K562 (cell line): ENCODE measurements at regions not wholly inside any gene's neighbourhood (a gene's known extent, or its start where the extent isn't known, plus 50 kb on each side); places are given as distances from the start of the nearest gene placed in this dataset.

Experiments used
- ATAC-seq: fragments of 200-7000 bp; cut with Tn5 transposase; 3 replicates; pipeline ENCODE4 v1.9.1; 2020; ENCODE audit warnings: moderate library complexity
- BruUV-seq: library from RNA; stranded (reverse); fragments of 400-500 nt; replicated peaks from 2 replicates; lab custom pipeline; 2021; lab: Mats Ljungman, UMichigan
- CTCF ChIA-PET: fragments of 300-600 bp; formaldehyde crosslinking; extraction: SDS; loops from one replicate; lab custom pipeline; 2021; ENCODE audit warnings: low intra/inter-chr PET ratio; lab: Yijun Ruan, JAX
- POLR2A ChIA-PET: fragments of 300-600, 350-650 bp; sonication (Branson Sonifier 250); formaldehyde crosslinking; extraction: SDS; loops from one replicate; lab custom pipeline; 2021; ENCODE audit warnings: antibody characterized with exemption, inconsistent platforms; lab: Yijun Ruan, JAX
- DNase-seq, 4 experiments: peaks; one replicate each; pipeline versions ENCODE4 v3.0.0 to v3.0.0-alpha.2; 2011 to 2018; ENCODE audit warnings: low spot score in 3 of 4, mixed read lengths in 3 of 4; ENCODE audit errors: extremely low read depth in 1 of 4
- FAIRE-seq: peaks from 2 replicates; lab custom pipeline; 2011; peaks lifted over from hg19 to GRCh38; lab: Jason Lieb, UNC
- H2AFZ ChIP-seq: 2 replicates; pipeline ENCODE4 v1.6.0; 2011; ENCODE audit warnings: low read depth, low read length, control low read depth, inconsistent platforms
- H3K27ac ChIP-seq: fragments of 200-600 bp; 3 replicates; pipeline ENCODE4 v1.8.0; 2011; ENCODE audit warnings: low read depth, mild to moderate bottlenecking, control low read depth, inconsistent platforms, low read length, moderate library complexity, mixed read lengths; ENCODE audit errors: extremely low read depth
- H3K27me3 ChIP-seq, 2 experiments: fragments of 300-600 bp in 1 of 2; 2 replicates in 1 of 2; 3 replicates in 1 of 2; pipeline versions ENCODE4 v1.6.0 to v1.8.0; 2011; ENCODE audit warnings: inconsistent platforms in 2 of 2, low read length in 2 of 2, mild to moderate bottlenecking in 1 of 2, mixed read lengths in 1 of 2, moderate library complexity in 1 of 2; ENCODE audit not compliant: control insufficient read depth in 2 of 2, insufficient read depth in 2 of 2
- H3K36me3 ChIP-seq: fragments of 300-600 bp; 3 replicates; pipeline ENCODE4 v1.8.0; 2011; ENCODE audit warnings: mild to moderate bottlenecking, low read length, inconsistent platforms; ENCODE audit not compliant: control insufficient read depth, insufficient read depth
- H3K4me1 ChIP-seq, 2 experiments: fragments of 200-600 bp in 1 of 2; replicated peaks in 1 of 2; 2 replicates in 1 of 2; 3 replicates in 1 of 2; pipeline versions ENCODE4 v1.5.1 to v1.8.0; 2011; ENCODE audit warnings: inconsistent platforms in 2 of 2, low read length in 2 of 2, mild to moderate bottlenecking in 1 of 2, mixed read lengths in 1 of 2, moderate library complexity in 1 of 2; ENCODE audit not compliant: control insufficient read depth in 2 of 2, insufficient read depth in 2 of 2
- H3K4me2 ChIP-seq: 2 replicates; pipeline ENCODE4 v1.6.1; 2011; ENCODE audit warnings: low read length, control low read depth, inconsistent platforms, mixed read lengths; ENCODE audit not compliant: insufficient read depth
- H3K4me3 ChIP-seq: fragments of 200-600 bp; sonication (generic), shearing (Covaris generic); 2 replicates; pipeline ENCODE4 v1.5.1; 2016; ENCODE audit warnings: control low read depth, inconsistent platforms
- H3K79me2 ChIP-seq: fragments of 200-600 bp; 3 replicates; pipeline ENCODE4 v1.8.0; 2011; ENCODE audit warnings: low read length, inconsistent platforms; ENCODE audit not compliant: control insufficient read depth, insufficient read depth
- H3K9ac ChIP-seq, 2 experiments: 2 replicates each; pipeline versions ENCODE4 v1.6.0 to v1.6.1; 2011; ENCODE audit warnings: low read depth in 2 of 2, low read length in 2 of 2, control low read depth in 1 of 2, inconsistent platforms in 1 of 2, mild to moderate bottlenecking in 1 of 2, mixed read lengths in 1 of 2; ENCODE audit not compliant: insufficient read depth in 1 of 2
- H3K9me1 ChIP-seq: one replicate; pipeline ENCODE4 v1.6.0; 2011; ENCODE audit warnings: inconsistent platforms, mild to moderate bottlenecking, low read length, moderate library complexity; ENCODE audit not compliant: control insufficient read depth, insufficient read depth
- H3K9me3 ChIP-seq: replicated peaks from 2 replicates; pipeline ENCODE4 v1.5.1; 2011; ENCODE audit warnings: low read depth, low read length, inconsistent platforms; ENCODE audit not compliant: control insufficient read depth, insufficient read depth
- H4K20me1 ChIP-seq: replicated peaks from 2 replicates; pipeline ENCODE4 v1.6.1; 2011; ENCODE audit warnings: low read length, inconsistent platforms, mixed read lengths; ENCODE audit not compliant: control insufficient read depth, insufficient read depth
- CXXC5 ChIP-seq: fragments of 250-450 bp; sonication (Bioruptor Pico); IDR thresholded peaks from 2 replicates; pipeline ENCODE4 v1.8.0; 2022; ENCODE audit warnings: inconsistent platforms, mild to moderate bottlenecking, moderate library complexity
- HNRNPLL ChIP-seq: fragments of 200-400 bp; formaldehyde crosslinking; IDR thresholded peaks from 2 replicates; pipeline ENCODE4 v1.6.1; 2017; ENCODE audit warnings: low read length, low read depth, mild to moderate bottlenecking; ENCODE audit not compliant: poor library complexity, severe bottlenecking
- JUN ChIP-seq, 2 experiments: sonication (generic) in 1 of 2; formaldehyde crosslinking in 1 of 2; IDR thresholded peaks; 2 replicates each; pipeline versions ENCODE4 v1.6.1 to v1.8.0; 2012 to 2022; ENCODE audit warnings: borderline replicate concordance in 2 of 2, mild to moderate bottlenecking in 2 of 2, improper control_type of control experiment in 1 of 2, low read depth in 1 of 2, low read length in 1 of 2, missing genetic modification reagents in 1 of 2
- JUNB ChIP-seq: fragments of 450-650 bp; formaldehyde crosslinking; conservative IDR thresholded peaks from 2 replicates; pipeline ENCODE4 v1.4.0; 2020; ENCODE audit warnings: mild to moderate bottlenecking
- NONO ChIP-seq, 2 experiments: fragments of 200-400 bp in 1 of 2; fragments of 450-650 bp in 1 of 2; formaldehyde crosslinking in 1 of 2; IDR thresholded peaks; 2 replicates each; pipeline ENCODE4 v1.6.1; 2017; ENCODE audit warnings: low read depth in 2 of 2, mild to moderate bottlenecking in 2 of 2, moderate library complexity in 2 of 2, low read length in 1 of 2
- RHOXF2B ChIP-seq: fragments of 250-450 bp; sonication (Bioruptor Pico); conservative IDR thresholded peaks from 2 replicates; pipeline ENCODE4 v1.5.1; 2021
- TAL1 ChIP-seq: fragments of 450-650 bp; IDR thresholded peaks from 2 replicates; pipeline ENCODE4 v1.6.1; 2016; ENCODE audit warnings: mild to moderate bottlenecking
- ZHX1 ChIP-seq: fragments of 150-350 bp; conservative IDR thresholded peaks from 2 replicates; pipeline ENCODE4 v1.6.1; 2014; ENCODE audit warnings: low read length
- ZNF24 ChIP-seq: fragments of 450-650 bp; IDR thresholded peaks from 2 replicates; pipeline ENCODE4 v1.6.1; 2016
- ZNF318 ChIP-seq, 2 experiments: fragments of 450-650 bp; IDR thresholded peaks; 2 replicates each; pipeline ENCODE4 v1.6.1; 2016; ENCODE audit warnings: mild to moderate bottlenecking in 2 of 2, borderline replicate concordance in 1 of 2, low read depth in 1 of 2, moderate library complexity in 1 of 2
- WGBS: fragments of 100-300 bp; shearing (Covaris generic); methylation state at CpG from one replicate; pipeline ENCODE4 v1.1.6; 2016; ENCODE audit warnings: low coverage, mixed read lengths; ENCODE audit not compliant: insufficient coverage; ENCODE audit errors: missing lambda C conversion rate; 5-methylcytosine and 5-hydroxymethylcytosine counted together
- in situ Hi-C: fragments of 300-500 bp; cut with MboI; formaldehyde crosslinking; loops from 4 replicates; pipeline ENCODE4 v1.15.0; 2018; ENCODE audit warnings: inconsistent platforms, mixed read lengths
- intact Hi-C: fragments of 100-400 bp; cut with micrococcal nuclease; formaldehyde crosslinking; loops from 2 replicates; pipeline ENCODE4 v1.14.2; 2022

GRCh38 chr16:86816930-86817625, 238.7 kb downstream of the FOXL1 start:
- H3K36me3 ChIP-seq = no peaks in the 10 kb centered on the region
- no peaks in the 10 kb centered on the region for H3K9me3 ChIP-seq
- H3K9me1 ChIP-seq = no peaks in the 10 kb centered on the region
- POLR2A ChIA-PET = no interaction called here
- in situ Hi-C loops (no loop called here), intact Hi-C loops (no loop called here)
- no peaks in the 10 kb centered on the region for H4K20me1 ChIP-seq
- FAIRE-seq (no peak), DNase-seq (no peak), ATAC-seq (no peak)
- 1% methylated on average over 9 of the region's 9 CpGs for WGBS
- H3K27ac ChIP-seq = no peak overlapping the region
- peaks cover 7 to 20% of the 10 kb centered on the region in 2 experiments; a peak in 3 of 5 replicates for H3K27me3 ChIP-seq
- H3K4me2 ChIP-seq = no peak overlapping the region
- no TSS peak for BruUV-seq
- no peak overlapping the region for H3K9ac ChIP-seq
- no peak overlapping the region for H3K4me3 ChIP-seq
- H2AFZ ChIP-seq = no peak overlapping the region
- CTCF ChIA-PET = no interaction called here
- no peaks in the 10 kb centered on the region for H3K79me2 ChIP-seq
- no peaks in the 10 kb centered on the region; a peak in 1 of 5 replicates for H3K4me1 ChIP-seq
- TF ChIP-seq ZNF318 (IDR thresholded peaks at IDR 0.05; ENCODE audit: borderline replicate concordance in 1 of 2, low read depth in 1 of 2) (no peak), NONO (IDR thresholded peaks at IDR 0.05; ENCODE audit: low read depth in 2 of 2, low read length in 1 of 2) (no peak), ZHX1 (no peak), CXXC5 (CRISPR knock-in tag) (no peak), JUN (IDR thresholded peaks at IDR 0.05; ENCODE audit: borderline replicate concordance, low read depth, low read length) (no peak), JUN (CRISPR knock-in tag; IDR thresholded peaks at IDR 0.05; ENCODE audit: borderline replicate concordance) (no peak), ZNF24 (no peak), JUNB (no peak), RHOXF2B (CRISPR knock-in tag) (no peak), HNRNPLL (no peak), TAL1 (no peak)
